ENCODE measurements at regions not wholly inside any gene's neighbourhood (a gene's known extent, or its start where the extent isn't known, plus 50 kb on each side); places are given as distances from the start of the nearest gene placed in this dataset.

- DNase-seq (ENCODE audit: low read depth) = no peak
Observed at GRCh38 chr9:121550041-121550440, 50.4 kb upstream of the GGTA1 start.

DNA sequence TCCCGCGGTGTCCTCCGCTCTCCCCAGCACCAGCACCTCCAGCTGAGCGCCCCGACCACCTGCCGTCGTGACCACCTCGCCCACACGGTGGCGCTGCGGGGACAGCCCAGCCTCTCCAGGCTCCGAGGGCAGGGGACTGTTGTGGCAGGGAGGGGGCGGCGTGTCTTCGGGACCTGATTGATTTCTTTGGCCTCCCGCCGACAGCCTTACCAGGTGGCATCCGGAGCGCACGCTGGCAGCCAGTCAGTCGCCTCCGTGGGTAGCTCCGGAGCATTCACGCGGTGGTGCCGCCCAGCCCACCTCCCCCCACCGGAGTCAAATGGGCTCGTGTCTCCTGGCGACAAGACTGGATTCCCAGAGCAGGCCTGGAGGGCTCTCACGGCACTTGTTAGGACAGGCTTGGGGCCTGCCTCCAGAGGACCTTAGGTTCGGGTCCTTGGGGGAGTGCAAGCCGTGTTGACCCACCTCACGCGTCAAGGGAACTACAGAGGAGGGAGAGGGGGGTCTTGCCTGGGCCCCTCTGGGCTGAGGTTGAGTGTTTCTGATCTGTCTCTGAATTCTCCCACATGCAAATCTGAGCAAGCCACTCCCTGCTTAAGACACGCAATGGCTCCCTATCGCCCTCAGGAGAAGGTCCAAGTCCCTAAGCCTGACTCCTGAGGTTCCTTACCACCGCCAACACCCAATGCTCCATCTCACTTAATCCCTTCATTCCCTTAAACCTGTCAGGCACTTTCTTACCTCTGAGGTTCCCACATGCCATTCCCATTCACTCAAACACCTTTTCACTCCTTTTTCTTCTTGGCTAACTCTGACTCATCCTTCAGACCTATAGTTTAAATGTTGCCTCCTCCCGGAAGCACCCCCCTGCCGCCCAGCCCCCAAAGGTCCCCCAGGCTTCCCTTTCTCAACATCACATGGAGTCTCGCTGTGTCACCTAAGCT, 51.2 kb upstream of the GGTA1 start:
- peak; percentile 44 for DNase-seq (ENCODE audit: low read depth)

DNA sequence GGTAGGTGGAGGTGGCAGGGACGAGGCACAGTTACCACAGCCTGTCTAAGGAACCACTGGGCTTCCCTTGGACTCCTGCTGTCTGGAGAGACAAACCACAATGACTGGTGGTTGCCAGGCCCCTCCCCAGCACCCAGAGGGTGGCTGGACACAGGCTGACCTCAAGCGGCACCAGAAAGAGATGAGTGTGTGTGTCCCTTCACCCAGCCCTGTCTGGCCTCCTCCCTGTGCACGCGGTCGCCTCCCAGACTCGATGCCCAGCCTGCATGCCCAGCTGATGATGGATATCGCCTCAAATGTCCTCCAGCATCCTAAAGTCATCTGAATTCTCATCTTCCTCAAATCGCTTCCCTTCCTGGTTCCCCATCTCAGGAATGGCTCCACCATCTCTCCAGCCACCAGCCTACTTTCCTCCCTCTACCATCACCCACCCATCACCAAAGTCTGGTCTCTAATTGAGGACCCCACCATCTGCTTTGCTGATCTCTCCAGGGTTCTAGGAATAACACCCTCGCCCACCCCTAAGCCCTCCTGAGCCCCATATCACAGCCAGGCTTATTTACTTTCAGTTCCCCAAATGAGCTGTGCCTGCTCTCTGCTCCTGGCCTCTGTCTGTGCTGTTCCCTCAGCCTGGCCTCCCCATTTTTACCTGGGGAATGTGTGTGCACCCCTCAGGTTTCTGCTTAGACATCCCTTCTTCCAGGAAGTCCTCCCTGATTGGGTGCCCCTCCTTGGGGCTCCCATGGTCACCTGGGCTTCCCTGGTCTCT, 52.5 kb upstream of the GGTA1 start:
- DNase-seq (ENCODE audit: low read depth) = peak; percentile 60

- peak; percentile 44 for DNase-seq (ENCODE audit: low read depth)
Observed at GRCh38 chr9:121556082-121556481, 56.4 kb upstream of the GGTA1 start.

DNA sequence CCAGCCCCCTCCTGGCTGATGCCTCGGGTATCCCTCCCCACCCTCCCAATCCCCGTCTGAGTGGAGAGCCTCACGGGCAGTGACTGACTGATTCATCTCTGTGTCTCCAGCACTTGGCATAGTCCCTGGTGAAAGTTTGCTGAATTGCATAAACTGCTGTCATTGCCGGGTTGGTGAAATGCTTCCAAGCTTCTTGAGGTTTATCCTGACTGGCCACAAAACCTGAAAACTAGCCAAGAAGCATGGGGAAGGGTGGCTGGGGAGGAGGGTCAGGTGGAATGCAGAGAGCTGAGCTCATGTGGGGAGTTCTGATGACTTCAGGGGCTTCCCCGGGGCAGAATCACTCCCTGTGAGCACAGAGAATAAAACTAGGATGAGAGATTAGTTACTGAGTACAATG, 56.9 kb upstream of the GGTA1 start:
- DNase-seq (ENCODE audit: low read depth) = peak; percentile 97

DNA sequence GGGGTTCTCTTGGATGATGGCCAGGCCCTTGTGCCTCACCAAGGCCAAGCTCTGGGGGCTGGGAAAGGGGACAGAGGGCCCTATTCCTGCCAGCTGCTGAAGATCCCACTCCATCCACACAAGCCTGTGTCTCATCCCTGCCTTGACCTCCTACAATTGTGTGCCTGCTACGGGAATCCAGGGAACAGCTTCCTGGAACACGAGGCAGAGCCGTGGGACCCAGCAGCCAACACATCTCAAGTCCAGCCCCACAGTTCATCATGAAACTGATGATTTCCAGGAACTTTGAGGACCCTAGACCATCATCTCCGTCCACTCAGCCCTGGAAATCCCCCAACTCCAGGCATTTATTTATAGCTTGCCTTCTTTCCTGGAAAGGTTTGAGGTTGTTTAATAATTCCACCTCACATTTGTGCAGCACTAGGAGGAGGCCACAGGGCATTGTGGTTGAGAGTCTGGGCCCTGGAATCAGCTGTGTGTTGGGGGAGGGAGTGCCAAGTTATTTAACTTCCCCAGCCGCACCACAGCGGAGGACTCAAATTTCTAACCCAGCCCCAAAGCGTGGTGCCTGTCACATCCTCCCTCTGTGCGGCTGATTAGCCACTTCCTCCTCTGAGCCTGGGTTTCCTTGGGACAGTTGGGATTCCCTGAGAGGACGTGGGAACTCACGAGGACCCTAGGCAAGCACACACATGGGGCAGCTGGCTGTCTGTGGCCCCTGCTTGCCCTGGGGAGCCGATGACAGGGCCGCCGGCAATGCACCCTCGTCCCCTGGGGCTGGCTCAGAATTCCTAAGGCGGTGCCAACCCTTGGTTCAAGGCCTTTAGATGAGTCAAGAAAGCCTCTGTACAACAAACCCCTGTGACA, 58.2 kb upstream of the GGTA1 start:
- DNase-seq (ENCODE audit: low read depth) = peak; percentile 96

GRCh38 chr9:121558473-121558872, 58.8 kb upstream of the GGTA1 start:
- DNase-seq (ENCODE audit: low read depth) = no peak

- DNase-seq (ENCODE audit: low read depth) = peak; percentile 59
Observed at GRCh38 chr9:121559183-121559582, 59.5 kb upstream of the GGTA1 start.

DNA sequence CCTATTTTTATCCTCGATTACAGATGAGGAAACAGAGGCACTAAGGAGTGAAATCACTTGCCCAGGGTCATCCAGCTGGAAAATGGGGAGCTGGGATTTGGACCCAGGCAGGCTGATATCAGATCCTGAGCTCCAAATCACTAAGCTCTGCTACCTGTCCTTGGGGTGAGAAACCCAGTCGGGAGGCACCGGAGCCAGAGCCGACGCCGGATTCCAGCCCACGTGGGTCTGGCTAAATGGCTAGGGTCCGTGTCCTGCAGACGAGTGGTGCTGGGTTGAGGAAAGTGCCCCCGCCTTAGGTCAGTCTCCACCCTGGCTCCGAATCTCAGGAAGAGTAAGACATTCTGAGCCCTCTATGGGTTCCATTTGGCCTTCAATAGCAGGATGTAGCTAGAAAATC, 61.3 kb upstream of the GGTA1 start:
- DNase-seq (ENCODE audit: low read depth) = no peak

GRCh38 chr9:121561385-121562222, 62.0 kb upstream of the GGTA1 start:
- DNase-seq (ENCODE audit: low read depth) = no peak

- no peak for DNase-seq (ENCODE audit: low read depth)
Observed at GRCh38 chr9:121562301-121562700, 62.7 kb upstream of the GGTA1 start.

DNA sequence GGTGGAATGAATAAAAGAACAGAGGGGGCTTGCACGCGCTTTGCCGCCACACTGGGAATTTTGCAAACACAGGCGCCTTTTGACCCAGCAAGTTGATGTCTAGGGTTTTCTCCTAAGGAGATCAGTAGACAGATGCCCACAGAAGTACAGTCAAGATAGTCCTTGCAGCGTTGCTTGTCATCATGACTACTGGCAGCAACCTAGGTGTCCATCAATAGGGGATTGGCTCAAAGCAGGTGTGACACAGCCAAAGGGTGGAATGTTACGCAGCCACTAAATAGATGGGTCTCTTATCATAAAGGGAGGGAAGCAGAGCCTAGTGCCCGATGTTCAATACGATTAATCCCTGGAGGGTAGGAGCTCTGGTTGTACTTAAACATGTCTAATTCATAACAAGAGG, 63.8 kb upstream of the GGTA1 start:
- no peak for DNase-seq (ENCODE audit: low read depth)

DNA sequence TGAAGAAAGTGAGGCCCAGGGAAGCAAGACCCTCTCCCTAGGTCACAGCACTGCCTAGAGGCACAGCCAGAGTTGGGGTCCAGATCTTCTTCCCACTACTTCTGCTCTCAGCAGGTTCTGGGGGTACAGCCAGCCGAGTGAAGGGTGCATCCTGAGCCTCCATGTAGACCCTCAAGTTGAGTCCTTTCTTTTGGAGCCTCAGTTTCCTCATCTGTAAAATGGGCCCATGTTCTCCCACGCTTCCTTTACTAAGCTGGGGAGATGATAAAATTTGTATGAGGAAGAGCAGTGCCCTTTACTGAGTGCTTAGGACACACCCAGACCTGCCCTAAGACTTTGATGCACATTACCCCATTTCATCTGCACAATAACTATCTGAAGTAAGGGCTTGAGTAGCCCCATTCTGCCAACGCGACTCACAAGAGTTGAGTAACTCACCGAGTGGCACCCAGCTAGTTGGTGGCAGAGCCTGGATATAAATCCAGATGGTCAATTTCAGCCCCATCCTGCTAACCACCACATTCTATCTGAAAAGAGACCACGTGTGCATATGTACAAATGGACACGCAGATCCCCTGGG, 64.3 kb upstream of the GGTA1 start:
- no peak for DNase-seq (ENCODE audit: low read depth)

DNA sequence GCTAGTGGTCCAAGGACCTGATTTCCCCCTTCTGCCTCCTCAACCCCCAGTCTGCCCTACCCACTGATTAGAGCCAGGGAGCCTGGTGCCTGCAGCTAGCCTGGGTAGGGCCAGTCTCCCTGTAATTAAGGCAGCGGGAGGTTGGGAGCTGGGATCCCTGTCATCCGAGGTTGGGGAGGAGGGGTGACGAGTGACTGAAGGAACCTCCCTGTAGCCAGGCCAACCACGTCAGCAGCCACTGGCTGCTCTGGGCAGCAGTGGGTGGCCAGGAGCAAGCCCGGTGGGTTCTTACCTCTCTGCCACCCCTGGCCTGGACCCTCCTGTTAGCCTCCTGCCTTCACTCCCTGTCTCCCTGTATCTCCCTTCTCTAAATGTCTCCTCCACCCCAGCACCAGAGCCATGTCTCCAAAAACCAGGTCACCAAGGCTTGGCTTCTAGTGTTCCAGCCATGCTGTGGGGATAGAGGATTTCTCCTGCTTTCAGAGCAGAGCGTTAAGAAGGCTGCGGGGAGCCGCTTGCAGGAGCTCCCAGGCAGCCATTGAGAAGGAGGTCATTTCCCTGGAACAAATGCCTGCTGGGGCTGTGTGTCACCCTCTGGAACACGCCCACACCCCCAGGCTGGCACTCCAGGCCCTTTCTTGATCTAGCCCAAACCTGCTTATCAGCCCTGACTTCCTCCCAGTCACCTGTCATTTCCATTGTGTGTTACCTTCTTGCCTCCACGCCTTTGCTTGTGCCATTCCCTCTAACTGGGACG, 65.0 kb upstream of the GGTA1 start:
- DNase-seq (ENCODE audit: low read depth) = no peak

DNA sequence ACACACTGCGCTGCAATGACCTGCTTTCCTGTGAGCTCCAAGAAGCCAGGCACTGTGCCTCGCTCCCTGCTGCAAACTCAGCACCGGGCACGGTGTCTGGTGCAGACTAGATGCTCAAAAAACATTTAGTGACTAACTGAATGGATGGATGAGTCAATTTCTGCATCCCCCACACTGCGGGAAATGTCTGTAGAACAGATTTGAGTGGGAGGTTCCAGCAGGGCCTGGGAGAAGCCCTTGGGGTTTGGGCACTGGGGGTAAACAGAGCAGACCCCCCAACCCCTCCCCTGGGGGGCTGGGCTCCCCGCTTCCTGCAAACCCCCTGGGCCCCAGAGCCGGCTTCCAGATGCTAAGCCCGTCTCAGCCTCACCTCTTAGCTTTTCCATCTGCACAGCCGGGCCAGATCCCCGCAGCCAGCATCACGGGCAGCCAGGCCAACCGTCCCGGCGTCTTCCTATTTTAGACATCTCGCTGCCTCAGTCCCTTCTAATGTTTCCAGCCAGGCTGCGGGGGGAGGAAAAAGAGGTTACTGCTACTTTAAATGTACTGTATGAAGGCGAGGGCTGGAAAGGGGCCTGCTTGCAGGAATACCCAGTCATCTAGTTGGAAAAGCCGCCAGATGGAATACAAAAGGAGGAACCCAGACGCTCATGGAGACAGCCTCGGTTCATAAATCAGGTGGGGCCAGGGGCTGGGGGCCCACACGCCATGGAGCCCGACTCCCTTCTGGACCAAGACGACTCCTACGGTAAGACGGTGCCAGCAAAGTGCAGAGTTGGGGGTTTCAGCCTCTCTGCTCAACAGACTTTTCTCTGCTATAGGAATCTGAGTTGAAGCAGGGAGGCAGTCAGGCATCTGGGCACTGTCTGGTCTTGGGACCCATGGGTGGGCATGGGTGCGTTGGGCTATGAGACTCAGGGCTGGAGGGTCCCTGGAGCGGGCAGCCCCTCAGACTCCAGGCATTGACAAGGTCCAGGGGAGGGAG, 67.1 kb upstream of the GGTA1 start:
- peak; percentile 45 for DNase-seq (ENCODE audit: low read depth)

GRCh38 chr9:121567500-121568342, 68.1 kb upstream of the GGTA1 start:
- DNase-seq (ENCODE audit: low read depth) = no peak

- peak; percentile 65 for DNase-seq (ENCODE audit: low read depth)
Observed at GRCh38 chr9:121568343-121569265, 69.0 kb upstream of the GGTA1 start.

All from RPMI7951 (cell line).